Endothelial cell of umbilical vein (primary cell): ENCODE measurements at regions not wholly inside any gene's neighbourhood (a gene's known extent, or its start where the extent isn't known, plus 50 kb on each side); places are given as distances from the start of the nearest gene placed in this dataset.

Experiments used
- BruUV-seq: library from RNA; stranded (reverse); fragments of 400-500 nt; replicated peaks from 2 replicates; lab custom pipeline; 2021; lab: Mats Ljungman, UMichigan
- CTCF ChIA-PET: fragments of 300-600, 350-600 bp; sonication (Branson Sonifier 250); formaldehyde crosslinking; loops from one replicate; lab custom pipeline; 2021; ENCODE audit warnings: antibody characterized with exemption, inconsistent platforms; lab: Charles Lee
- POLR2A ChIA-PET: fragments of 300-600, 350-600 bp; sonication (Branson Sonifier 250); formaldehyde crosslinking; loops from one replicate; lab custom pipeline; 2021; ENCODE audit warnings: antibody characterized with exemption, inconsistent platforms; lab: Charles Lee
- DNase-seq: peaks from one replicate; pipeline ENCODE4 v3.0.0-alpha.2; 2011; ENCODE audit warnings: low read depth, low spot score
- FAIRE-seq: peaks from 2 replicates; lab custom pipeline; 2011; peaks lifted over from hg19 to GRCh38; lab: Jason Lieb, UNC
- H2AFZ ChIP-seq: 2 replicates; pipeline ENCODE4 v1.6.0; 2012; ENCODE audit warnings: low read depth, low read length, control low read depth, inconsistent platforms
- H3K27ac ChIP-seq: 2 replicates; pipeline ENCODE4 v1.5.1; 2011; ENCODE audit warnings: low read depth, mild to moderate bottlenecking, control low read depth, low read length, moderate library complexity; ENCODE audit not compliant: insufficient read depth
- H3K27me3 ChIP-seq, 2 experiments: 2 replicates each; pipeline versions ENCODE4 v1.6.0 to v1.6.1; 2011; ENCODE audit warnings: low read length in 2 of 2, mixed read lengths in 1 of 2; ENCODE audit not compliant: control insufficient read depth in 2 of 2, insufficient read depth in 2 of 2
- H3K36me3 ChIP-seq, 2 experiments: 2 replicates in 1 of 2; 3 replicates in 1 of 2; pipeline ENCODE4 v1.5.1; 2011; ENCODE audit warnings: low read length in 2 of 2, mild to moderate bottlenecking in 1 of 2, moderate library complexity in 1 of 2; ENCODE audit not compliant: control insufficient read depth in 2 of 2, insufficient read depth in 2 of 2; ENCODE audit errors: extremely low read depth in 1 of 2
- H3K4me1 ChIP-seq: 3 replicates; pipeline ENCODE4 v1.5.1; 2011; ENCODE audit warnings: mild to moderate bottlenecking, low read length; ENCODE audit not compliant: control insufficient read depth, insufficient read depth; ENCODE audit errors: extremely low read depth
- H3K4me2 ChIP-seq: 2 replicates; pipeline ENCODE4 v1.6.1; 2011; ENCODE audit warnings: low read length, control low read depth, mixed read lengths; ENCODE audit not compliant: insufficient read depth
- H3K4me3 ChIP-seq, 3 experiments: fragments of 200-600 bp in 1 of 3; sonication (generic), shearing (Covaris generic) in 1 of 3; replicated peaks in 1 of 3; 2 replicates each; pipeline ENCODE4 v1.5.1; 2011 to 2016; ENCODE audit warnings: control low read depth in 3 of 3, low read length in 3 of 3, mild to moderate bottlenecking in 2 of 3, inconsistent platforms in 1 of 3, low read depth in 1 of 3, moderate library complexity in 1 of 3; ENCODE audit not compliant: insufficient read depth in 1 of 3
- H3K79me2 ChIP-seq: 2 replicates; pipeline ENCODE4 v1.6.0; 2012; ENCODE audit warnings: low read length, inconsistent platforms; ENCODE audit not compliant: control insufficient read depth, insufficient read depth
- H3K9ac ChIP-seq: replicated peaks from 2 replicates; pipeline ENCODE3; 2011; ENCODE audit warnings: low read length, control low read depth; ENCODE audit not compliant: insufficient read depth; ENCODE audit errors: extremely low read depth
- H3K9me1 ChIP-seq: replicated peaks from 3 replicates; pipeline ENCODE4 v1.6.0; 2011; ENCODE audit warnings: mild to moderate bottlenecking, low read length; ENCODE audit not compliant: control insufficient read depth, insufficient read depth; ENCODE audit errors: extremely low read depth
- H3K9me3 ChIP-seq: replicated peaks from 2 replicates; pipeline ENCODE4 v1.5.1; 2012; ENCODE audit warnings: low read length, inconsistent platforms; ENCODE audit not compliant: control insufficient read depth, insufficient read depth
- H4K20me1 ChIP-seq: replicated peaks from 2 replicates; pipeline ENCODE3; 2011; ENCODE audit warnings: mild to moderate bottlenecking, low read length; ENCODE audit not compliant: control insufficient read depth, insufficient read depth; ENCODE audit errors: extremely low read depth
- EZH2 ChIP-seq: IDR thresholded peaks from 2 replicates; pipeline ENCODE4 v1.6.1; 2012; ENCODE audit warnings: borderline replicate concordance, low read depth, mild to moderate bottlenecking, moderate library complexity, low read length, inconsistent platforms; ENCODE audit not compliant: severe bottlenecking
- FOS ChIP-seq: IDR thresholded peaks from 2 replicates; pipeline ENCODE4 v1.6.1; 2011; ENCODE audit warnings: mild to moderate bottlenecking, low read length, moderate library complexity, borderline replicate concordance; ENCODE audit not compliant: insufficient read depth
- GATA2 ChIP-seq: IDR thresholded peaks from 2 replicates; pipeline ENCODE4 v1.7.0; 2011; ENCODE audit warnings: low read depth, mild to moderate bottlenecking, moderate library complexity, mixed read lengths, low read length; ENCODE audit not compliant: insufficient read length, insufficient read depth
- JUN ChIP-seq: IDR thresholded peaks from 2 replicates; pipeline ENCODE4 v1.6.1; 2011; ENCODE audit warnings: borderline replicate concordance, low read depth; ENCODE audit not compliant: insufficient read length, insufficient read depth
- MYC ChIP-seq: IDR thresholded peaks from one replicate; pipeline ENCODE4 v1.6.1; 2011; ENCODE audit warnings: mild to moderate bottlenecking, low read depth, low read length
- POLR2A ChIP-seq: IDR thresholded peaks from 2 replicates; pipeline ENCODE4 v1.6.1; 2012; ENCODE audit warnings: low read depth, mild to moderate bottlenecking, control low read depth, low read length
- POLR2AphosphoS5 ChIP-seq: IDR thresholded peaks from 2 replicates; pipeline ENCODE4 v1.6.1; 2012; ENCODE audit warnings: low read depth, mild to moderate bottlenecking, control low read depth, low read length, moderate library complexity; ENCODE audit not compliant: insufficient read depth
- dilution Hi-C: fragments of 300-500 bp; cut with MboI; formaldehyde crosslinking; loops from one replicate; pipeline ENCODE4 v1.15.0; 2019; ENCODE audit warnings: low sequenced_read_pairs; ENCODE audit not compliant: extremely low pct_ligation_motif_present
- intact Hi-C: fragments of 100-400 bp; cut with micrococcal nuclease; formaldehyde crosslinking; loops from one replicate; pipeline ENCODE4 v1.10.0; 2022
- TF ChIP-seq, protein P1 (sequence below), 2 donors: IDR thresholded peaks; 1 replicate in 1 of 2; 2 replicates in 1 of 2; pipeline ENCODE4 v1.5.1; 2011; ENCODE audit warnings: low read length in 2 of 2, mild to moderate bottlenecking in 2 of 2, moderate library complexity in 2 of 2, control low read depth in 1 of 2, inconsistent platforms in 1 of 2, low read depth in 1 of 2; ENCODE audit not compliant: insufficient read depth in 1 of 2; ENCODE audit errors: extremely low read depth in 1 of 2
- TF ChIP-seq, protein P2 (sequence below): IDR thresholded peaks from 2 replicates; pipeline ENCODE4 v1.6.1; 2011; ENCODE audit not compliant: insufficient read depth, insufficient read length

DNA sequence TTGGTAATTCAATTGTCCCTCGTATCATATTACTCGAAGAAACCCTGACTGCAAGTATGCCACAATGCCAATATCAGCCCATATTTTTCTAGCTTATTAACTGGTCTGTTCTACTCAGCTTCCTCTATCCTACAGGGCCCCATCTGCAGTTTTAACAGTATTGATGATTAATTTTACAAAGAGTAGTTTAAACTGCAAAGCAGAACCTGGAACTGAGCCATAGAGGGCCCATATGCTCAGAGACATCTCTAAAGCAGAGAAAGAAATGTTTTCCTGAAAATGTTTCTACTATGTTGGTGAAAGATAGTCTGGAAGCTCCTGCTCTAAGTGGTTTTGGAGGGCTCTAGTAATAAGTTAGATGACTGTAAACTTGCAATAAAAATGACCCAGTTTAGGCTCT lies 259.4 kb upstream of the CENPE start:
- no peak overlapping the region for H3K4me3 ChIP-seq
- H3K9me3 ChIP-seq = no peaks in the 10 kb centered on the region
- intact Hi-C loops = no loop called here
- no peak overlapping the region for H3K4me2 ChIP-seq
- CTCF ChIA-PET = no interaction called here
- no peak for TF ChIP-seq POLR2A
- no peak for TF ChIP-seq MYC
- no peak for TF ChIP-seq GATA2
- no peak for TF ChIP-seq POLR2AphosphoS5
- TF ChIP-seq JUN = no peak
- TF ChIP-seq FOS = no peak
- no TSS peak for BruUV-seq
- no peaks in the 10 kb centered on the region for H3K79me2 ChIP-seq
- no peaks in the 10 kb centered on the region for H3K36me3 ChIP-seq
- H2AFZ ChIP-seq = no peak overlapping the region
- POLR2A ChIA-PET = no interaction called here
- no peak overlapping the region for H3K27ac ChIP-seq
- FAIRE-seq (no peak), DNase-seq (no peak)
- no peaks in the 10 kb centered on the region for H4K20me1 ChIP-seq
- no peaks in the 10 kb centered on the region for H3K27me3 ChIP-seq
- dilution Hi-C loops = no loop called here
- H3K4me1 ChIP-seq = no peaks in the 10 kb centered on the region
- no peaks in the 10 kb centered on the region for H3K9me1 ChIP-seq
- no peak overlapping the region for H3K9ac ChIP-seq

DNA sequence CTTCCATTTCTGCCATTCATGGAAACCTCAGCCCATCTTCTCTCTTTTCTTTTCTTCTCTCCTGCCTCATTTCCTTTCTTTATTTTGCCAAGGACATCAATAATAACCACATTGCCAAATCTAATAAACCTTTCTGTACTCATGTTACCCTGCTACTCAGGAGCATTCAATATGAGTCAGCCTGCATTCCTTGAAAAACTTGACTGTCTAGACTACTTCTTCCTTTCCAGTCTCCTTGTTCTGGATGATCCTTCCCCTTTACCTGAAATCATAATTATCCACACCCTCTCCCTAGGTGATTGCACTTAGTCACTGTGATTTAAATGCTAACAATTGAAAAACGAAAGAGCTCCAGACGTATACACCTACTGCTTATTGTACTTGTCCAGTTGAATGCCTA lies 253.2 kb upstream of the CENPE start:
- FAIRE-seq = no peak

More for the DNA sequence above, 253.2 kb upstream of the CENPE start:
- intact Hi-C loops = no loop called here
- Histone ChIP-seq H3K9me3 (no peaks in the 10 kb centered on the region), H3K27me3 (no peaks in the 10 kb centered on the region), H2AFZ (no peak overlapping the region), H3K79me2 (no peaks in the 10 kb centered on the region), H3K36me3 (no peaks in the 10 kb centered on the region), H3K4me3 (no peak overlapping the region), H3K4me1 (no peaks in the 10 kb centered on the region), H3K9ac (no peak overlapping the region), H4K20me1 (no peaks in the 10 kb centered on the region), H3K9me1 (no peaks in the 10 kb centered on the region), H3K27ac (no peak overlapping the region), H3K4me2 (no peak overlapping the region)
- TF ChIP-seq POLR2A = no peak
- no peak for TF ChIP-seq EZH2
- TF ChIP-seq, protein P1, sequence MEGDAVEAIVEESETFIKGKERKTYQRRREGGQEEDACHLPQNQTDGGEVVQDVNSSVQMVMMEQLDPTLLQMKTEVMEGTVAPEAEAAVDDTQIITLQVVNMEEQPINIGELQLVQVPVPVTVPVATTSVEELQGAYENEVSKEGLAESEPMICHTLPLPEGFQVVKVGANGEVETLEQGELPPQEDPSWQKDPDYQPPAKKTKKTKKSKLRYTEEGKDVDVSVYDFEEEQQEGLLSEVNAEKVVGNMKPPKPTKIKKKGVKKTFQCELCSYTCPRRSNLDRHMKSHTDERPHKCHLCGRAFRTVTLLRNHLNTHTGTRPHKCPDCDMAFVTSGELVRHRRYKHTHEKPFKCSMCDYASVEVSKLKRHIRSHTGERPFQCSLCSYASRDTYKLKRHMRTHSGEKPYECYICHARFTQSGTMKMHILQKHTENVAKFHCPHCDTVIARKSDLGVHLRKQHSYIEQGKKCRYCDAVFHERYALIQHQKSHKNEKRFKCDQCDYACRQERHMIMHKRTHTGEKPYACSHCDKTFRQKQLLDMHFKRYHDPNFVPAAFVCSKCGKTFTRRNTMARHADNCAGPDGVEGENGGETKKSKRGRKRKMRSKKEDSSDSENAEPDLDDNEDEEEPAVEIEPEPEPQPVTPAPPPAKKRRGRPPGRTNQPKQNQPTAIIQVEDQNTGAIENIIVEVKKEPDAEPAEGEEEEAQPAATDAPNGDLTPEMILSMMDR (IDR thresholded peaks at IDR 0.05; ENCODE audit: extremely low read depth in 1 of 2, insufficient read depth in 1 of 2, low read depth in 1 of 2, low read length in 2 of 2) = no peak
- TF ChIP-seq POLR2AphosphoS5 = no peak
- TF ChIP-seq, protein P2, sequence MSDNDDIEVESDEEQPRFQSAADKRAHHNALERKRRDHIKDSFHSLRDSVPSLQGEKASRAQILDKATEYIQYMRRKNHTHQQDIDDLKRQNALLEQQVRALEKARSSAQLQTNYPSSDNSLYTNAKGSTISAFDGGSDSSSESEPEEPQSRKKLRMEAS = no peak
- TF ChIP-seq MYC = no peak
- POLR2A ChIA-PET = no interaction called here
- BruUV-seq = no TSS peak
- dilution Hi-C loops = no loop called here
- CTCF ChIA-PET = no interaction called here
- no peak for DNase-seq
